ENCODE measurements at regions not wholly inside any gene's neighbourhood (a gene's known extent, or its start where the extent isn't known, plus 50 kb on each side); places are given as distances from the start of the nearest gene placed in this dataset.

- Mint-ChIP-seq H3K4me1 (ENCODE audit: low read depth) (no peaks in the 10 kb centered on the region), H3K36me3 (ENCODE audit: low read depth) (no peaks in the 10 kb centered on the region), H3K4me3 (no peak overlapping the region), H3K27ac (no peak overlapping the region), H3K9me3 (peaks cover 12% of the 10 kb centered on the region), H3K27me3 (ENCODE audit: low read depth) (no peaks in the 10 kb centered on the region)
- no peak for DNase-seq (ENCODE audit: low spot score)
Observed at GRCh38 chr9:20291201-20291600, 331.1 kb downstream of the MLLT3 start.

GRCh38 chr9:20290257-20290656, 332.0 kb downstream of the MLLT3 start:
- H3K36me3 Mint-ChIP-seq (ENCODE audit: low read depth): no peaks in the 10 kb centered on the region
- H3K9me3 Mint-ChIP-seq: peaks cover 12% of the 10 kb centered on the region
- no peaks in the 10 kb centered on the region for H3K4me1 Mint-ChIP-seq (ENCODE audit: low read depth)
- no peak overlapping the region for H3K27ac Mint-ChIP-seq
- H3K4me3 Mint-ChIP-seq: no peak overlapping the region
- no peaks in the 10 kb centered on the region for H3K27me3 Mint-ChIP-seq (ENCODE audit: low read depth)
- no peak for DNase-seq (ENCODE audit: low spot score)

- H3K36me3 Mint-ChIP-seq (ENCODE audit: low read depth): no peaks in the 10 kb centered on the region
- H3K4me3 Mint-ChIP-seq: no peak overlapping the region
- DNase-seq (ENCODE audit: low spot score): no peak
- no peak overlapping the region for H3K27ac Mint-ChIP-seq
- no peaks in the 10 kb centered on the region for H3K27me3 Mint-ChIP-seq (ENCODE audit: low read depth)
- peaks cover 12% of the 10 kb centered on the region for H3K9me3 Mint-ChIP-seq
- no peaks in the 10 kb centered on the region for H3K4me1 Mint-ChIP-seq (ENCODE audit: low read depth)
Observed at GRCh38 chr9:20289423-20290010, 332.8 kb downstream of the MLLT3 start.

- Mint-ChIP-seq H3K36me3 (ENCODE audit: low read depth) (no peaks in the 10 kb centered on the region), H3K27me3 (ENCODE audit: low read depth) (no peaks in the 10 kb centered on the region), H3K9me3 (peaks cover 12% of the 10 kb centered on the region), H3K4me1 (ENCODE audit: low read depth) (no peaks in the 10 kb centered on the region), H3K4me3 (no peak overlapping the region), H3K27ac (no peak overlapping the region)
- no peak for DNase-seq (ENCODE audit: low spot score)
Observed at GRCh38 chr9:20286969-20287368, 335.3 kb downstream of the MLLT3 start.

GRCh38 chr9:20286154-20286700, 336.1 kb downstream of the MLLT3 start:
- DNase-seq (ENCODE audit: low spot score): no peak
- Mint-ChIP-seq H3K4me1 (ENCODE audit: low read depth) (no peaks in the 10 kb centered on the region), H3K27me3 (ENCODE audit: low read depth) (no peaks in the 10 kb centered on the region), H3K27ac (no peak overlapping the region), H3K9me3 (peaks cover 8% of the 10 kb centered on the region), H3K4me3 (no peak overlapping the region), H3K36me3 (ENCODE audit: low read depth) (no peaks in the 10 kb centered on the region)

GRCh38 chr9:20284601-20285289, 337.6 kb downstream of the MLLT3 start:
- no peak overlapping the region for H3K27ac Mint-ChIP-seq
- DNase-seq (ENCODE audit: low spot score): no peak
- H3K4me1 Mint-ChIP-seq (ENCODE audit: low read depth): peaks cover 2% of the 10 kb centered on the region
- H3K27me3 Mint-ChIP-seq (ENCODE audit: low read depth): no peaks in the 10 kb centered on the region
- H3K9me3 Mint-ChIP-seq: peaks cover 7% of the 10 kb centered on the region
- no peaks in the 10 kb centered on the region for H3K36me3 Mint-ChIP-seq (ENCODE audit: low read depth)
- H3K4me3 Mint-ChIP-seq: no peak overlapping the region

- H3K36me3 Mint-ChIP-seq (ENCODE audit: low read depth): no peaks in the 10 kb centered on the region
- no peak for DNase-seq (ENCODE audit: low spot score)
- peaks cover 2% of the 10 kb centered on the region for H3K4me1 Mint-ChIP-seq (ENCODE audit: low read depth)
- H3K9me3 Mint-ChIP-seq: peaks cover 35% of the 10 kb centered on the region
- no peak overlapping the region for H3K27ac Mint-ChIP-seq
- H3K4me3 Mint-ChIP-seq: no peak overlapping the region
- H3K27me3 Mint-ChIP-seq (ENCODE audit: low read depth): no peaks in the 10 kb centered on the region
Observed at GRCh38 chr9:20280330-20280729, 342.0 kb downstream of the MLLT3 start.

GRCh38 chr9:20276762-20277161, 345.5 kb downstream of the MLLT3 start:
- Mint-ChIP-seq H3K9me3 (peaks cover 37% of the 10 kb centered on the region), H3K4me3 (no peak overlapping the region), H3K27ac (no peak overlapping the region), H3K4me1 (ENCODE audit: low read depth) (peaks cover 2% of the 10 kb centered on the region), H3K27me3 (ENCODE audit: low read depth) (no peaks in the 10 kb centered on the region), H3K36me3 (ENCODE audit: low read depth) (no peaks in the 10 kb centered on the region)
- DNase-seq (ENCODE audit: low spot score): no peak

GRCh38 chr9:20271723-20272122, 350.6 kb downstream of the MLLT3 start:
- Mint-ChIP-seq H3K4me1 (ENCODE audit: low read depth) (peaks cover 5% of the 10 kb centered on the region), H3K27me3 (ENCODE audit: low read depth) (peaks cover 4% of the 10 kb centered on the region), H3K36me3 (ENCODE audit: low read depth) (no peaks in the 10 kb centered on the region), H3K9me3 (peaks cover 16% of the 10 kb centered on the region), H3K27ac (no peak overlapping the region), H3K4me3 (no peak overlapping the region)
- DNase-seq (ENCODE audit: low spot score): no peak

- Mint-ChIP-seq H3K4me1 (ENCODE audit: low read depth) (peaks cover 5% of the 10 kb centered on the region), H3K9me3 (peaks cover 13% of the 10 kb centered on the region), H3K36me3 (ENCODE audit: low read depth) (peaks cover 2% of the 10 kb centered on the region), H3K27ac (no peak overlapping the region), H3K27me3 (ENCODE audit: low read depth) (peaks cover 4% of the 10 kb centered on the region), H3K4me3 (no peak overlapping the region)
- no peak for DNase-seq (ENCODE audit: low spot score)
Observed at GRCh38 chr9:20271096-20271495, 351.2 kb downstream of the MLLT3 start.

- Mint-ChIP-seq H3K4me1 (ENCODE audit: low read depth) (peaks cover 5% of the 10 kb centered on the region), H3K9me3 (peaks cover 10% of the 10 kb centered on the region), H3K27me3 (ENCODE audit: low read depth) (peaks cover 4% of the 10 kb centered on the region), H3K4me3 (no peak overlapping the region), H3K36me3 (ENCODE audit: low read depth) (peaks cover 3% of the 10 kb centered on the region), H3K27ac (no peak overlapping the region)
- no peak for DNase-seq (ENCODE audit: low spot score)
Observed at GRCh38 chr9:20270161-20270560, 352.1 kb downstream of the MLLT3 start.

GRCh38 chr9:20269620-20270019, 352.7 kb downstream of the MLLT3 start:
- Mint-ChIP-seq H3K9me3 (peaks cover 9% of the 10 kb centered on the region), H3K4me3 (no peak overlapping the region), H3K27ac (no peak overlapping the region), H3K27me3 (ENCODE audit: low read depth) (peaks cover 4% of the 10 kb centered on the region), H3K36me3 (ENCODE audit: low read depth) (peaks cover 3% of the 10 kb centered on the region), H3K4me1 (ENCODE audit: low read depth) (peaks cover 5% of the 10 kb centered on the region)
- no peak for DNase-seq (ENCODE audit: low spot score)

GRCh38 chr9:20264896-20265295, 357.4 kb downstream of the MLLT3 start:
- Mint-ChIP-seq H3K4me1 (ENCODE audit: low read depth) (no peaks in the 10 kb centered on the region), H3K4me3 (no peak overlapping the region), H3K27me3 (ENCODE audit: low read depth) (no peaks in the 10 kb centered on the region), H3K27ac (no peak overlapping the region), H3K9me3 (peaks cover 9% of the 10 kb centered on the region), H3K36me3 (ENCODE audit: low read depth) (peaks cover 3% of the 10 kb centered on the region)
- no peak for DNase-seq (ENCODE audit: low spot score)

- H3K4me1 Mint-ChIP-seq (ENCODE audit: low read depth): no peaks in the 10 kb centered on the region
- H3K9me3 Mint-ChIP-seq: peaks cover 9% of the 10 kb centered on the region
- H3K27ac Mint-ChIP-seq: no peak overlapping the region
- H3K27me3 Mint-ChIP-seq (ENCODE audit: low read depth): no peaks in the 10 kb centered on the region
- DNase-seq (ENCODE audit: low spot score): no peak
- H3K4me3 Mint-ChIP-seq: no peak overlapping the region
- H3K36me3 Mint-ChIP-seq (ENCODE audit: low read depth): peaks cover 3% of the 10 kb centered on the region
Observed at GRCh38 chr9:20262611-20263010, 359.7 kb downstream of the MLLT3 start.

Data from T-helper 2 cell treated with Interferon-gamma antibody and Interleukin-4, amounts not matched to agents 5 μg/mL and 100 μg/mL, for 36 hours (primary cell).